ENCODE measurements at regions not wholly inside any gene's neighbourhood (a gene's known extent, or its start where the extent isn't known, plus 50 kb on each side); places are given as distances from the start of the nearest gene placed in this dataset.

DNA sequence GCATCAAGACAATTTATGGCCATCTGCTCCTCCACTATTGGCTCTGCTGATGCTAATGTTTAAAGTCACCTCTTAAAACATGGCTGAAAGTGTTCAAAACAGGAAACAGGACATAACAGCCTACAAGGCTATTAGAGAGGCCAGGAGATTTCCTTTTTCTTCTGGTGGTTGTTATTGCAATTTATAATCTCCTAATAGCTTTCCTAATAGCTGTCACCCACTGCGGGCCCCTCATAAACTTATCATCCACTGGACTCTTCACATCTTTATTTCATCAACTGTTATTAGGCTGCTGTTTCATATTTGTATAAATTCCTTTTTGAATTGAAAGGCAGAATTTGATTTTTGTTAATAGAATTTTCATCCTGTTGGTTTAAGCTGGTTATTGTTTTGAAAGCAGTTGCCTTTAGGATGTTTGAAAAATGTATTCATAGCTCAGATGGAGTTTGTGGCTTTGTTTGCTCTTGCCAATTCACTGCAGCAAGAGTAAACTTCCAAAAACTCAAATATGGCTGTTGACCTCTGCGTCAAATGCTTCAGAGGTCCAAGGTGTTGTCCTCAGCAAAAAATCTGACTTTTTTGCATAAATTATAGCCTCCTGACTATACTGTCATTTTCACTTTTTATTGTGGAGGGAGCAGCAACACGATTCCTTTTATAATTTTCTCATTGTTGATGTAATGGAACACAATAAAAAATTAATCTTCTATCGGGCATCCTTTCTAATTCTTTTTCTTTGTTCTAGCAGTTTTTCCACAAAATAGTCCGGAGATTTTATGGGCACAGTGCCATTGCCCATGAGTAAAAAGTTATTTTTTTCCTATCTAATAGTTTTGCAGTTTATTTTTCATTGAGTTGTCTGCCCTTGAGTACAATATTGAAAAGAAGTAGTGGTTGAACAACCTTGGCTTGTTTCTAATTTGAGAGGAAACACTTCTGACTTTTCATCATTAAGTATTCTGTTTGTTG is 69.3 kb downstream of the MAT2B start:
- 0 out of 2 replicates have a peak, but pooled peaks cover 2% of the 10 kb centered on the region for H3K36me3 Mint-ChIP-seq
- DNase-seq (ENCODE audit: low spot score) (no peak), ATAC-seq (no peak)
- H3K9me3 Mint-ChIP-seq = peaks cover 3% of the 10 kb centered on the region
- ChIA-PET CTCF (no interaction called here), POLR2A (interaction anchor here (0.6 kb wide), 1 partner anchor 1020 kb away, joined by 3 read pairs; no protein-coding TSS in a partner anchor)
- no peaks in the 10 kb centered on the region for H3K27me3 Mint-ChIP-seq (ENCODE audit: low read depth)
- no peak for TF ChIP-seq NFYB (CRISPR knock-in tag; conservative IDR thresholded peaks at IDR 0.05; ENCODE audit: low read depth)
- TF ChIP-seq, protein P1, sequence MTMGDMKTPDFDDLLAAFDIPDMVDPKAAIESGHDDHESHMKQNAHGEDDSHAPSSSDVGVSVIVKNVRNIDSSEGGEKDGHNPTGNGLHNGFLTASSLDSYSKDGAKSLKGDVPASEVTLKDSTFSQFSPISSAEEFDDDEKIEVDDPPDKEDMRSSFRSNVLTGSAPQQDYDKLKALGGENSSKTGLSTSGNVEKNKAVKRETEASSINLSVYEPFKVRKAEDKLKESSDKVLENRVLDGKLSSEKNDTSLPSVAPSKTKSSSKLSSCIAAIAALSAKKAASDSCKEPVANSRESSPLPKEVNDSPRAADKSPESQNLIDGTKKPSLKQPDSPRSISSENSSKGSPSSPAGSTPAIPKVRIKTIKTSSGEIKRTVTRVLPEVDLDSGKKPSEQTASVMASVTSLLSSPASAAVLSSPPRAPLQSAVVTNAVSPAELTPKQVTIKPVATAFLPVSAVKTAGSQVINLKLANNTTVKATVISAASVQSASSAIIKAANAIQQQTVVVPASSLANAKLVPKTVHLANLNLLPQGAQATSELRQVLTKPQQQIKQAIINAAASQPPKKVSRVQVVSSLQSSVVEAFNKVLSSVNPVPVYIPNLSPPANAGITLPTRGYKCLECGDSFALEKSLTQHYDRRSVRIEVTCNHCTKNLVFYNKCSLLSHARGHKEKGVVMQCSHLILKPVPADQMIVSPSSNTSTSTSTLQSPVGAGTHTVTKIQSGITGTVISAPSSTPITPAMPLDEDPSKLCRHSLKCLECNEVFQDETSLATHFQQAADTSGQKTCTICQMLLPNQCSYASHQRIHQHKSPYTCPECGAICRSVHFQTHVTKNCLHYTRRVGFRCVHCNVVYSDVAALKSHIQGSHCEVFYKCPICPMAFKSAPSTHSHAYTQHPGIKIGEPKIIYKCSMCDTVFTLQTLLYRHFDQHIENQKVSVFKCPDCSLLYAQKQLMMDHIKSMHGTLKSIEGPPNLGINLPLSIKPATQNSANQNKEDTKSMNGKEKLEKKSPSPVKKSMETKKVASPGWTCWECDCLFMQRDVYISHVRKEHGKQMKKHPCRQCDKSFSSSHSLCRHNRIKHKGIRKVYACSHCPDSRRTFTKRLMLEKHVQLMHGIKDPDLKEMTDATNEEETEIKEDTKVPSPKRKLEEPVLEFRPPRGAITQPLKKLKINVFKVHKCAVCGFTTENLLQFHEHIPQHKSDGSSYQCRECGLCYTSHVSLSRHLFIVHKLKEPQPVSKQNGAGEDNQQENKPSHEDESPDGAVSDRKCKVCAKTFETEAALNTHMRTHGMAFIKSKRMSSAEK (CRISPR knock-in tag; IDR thresholded peaks at IDR 0.05; ENCODE audit: borderline replicate concordance) = no peak
- TF ChIP-seq, protein P2, sequence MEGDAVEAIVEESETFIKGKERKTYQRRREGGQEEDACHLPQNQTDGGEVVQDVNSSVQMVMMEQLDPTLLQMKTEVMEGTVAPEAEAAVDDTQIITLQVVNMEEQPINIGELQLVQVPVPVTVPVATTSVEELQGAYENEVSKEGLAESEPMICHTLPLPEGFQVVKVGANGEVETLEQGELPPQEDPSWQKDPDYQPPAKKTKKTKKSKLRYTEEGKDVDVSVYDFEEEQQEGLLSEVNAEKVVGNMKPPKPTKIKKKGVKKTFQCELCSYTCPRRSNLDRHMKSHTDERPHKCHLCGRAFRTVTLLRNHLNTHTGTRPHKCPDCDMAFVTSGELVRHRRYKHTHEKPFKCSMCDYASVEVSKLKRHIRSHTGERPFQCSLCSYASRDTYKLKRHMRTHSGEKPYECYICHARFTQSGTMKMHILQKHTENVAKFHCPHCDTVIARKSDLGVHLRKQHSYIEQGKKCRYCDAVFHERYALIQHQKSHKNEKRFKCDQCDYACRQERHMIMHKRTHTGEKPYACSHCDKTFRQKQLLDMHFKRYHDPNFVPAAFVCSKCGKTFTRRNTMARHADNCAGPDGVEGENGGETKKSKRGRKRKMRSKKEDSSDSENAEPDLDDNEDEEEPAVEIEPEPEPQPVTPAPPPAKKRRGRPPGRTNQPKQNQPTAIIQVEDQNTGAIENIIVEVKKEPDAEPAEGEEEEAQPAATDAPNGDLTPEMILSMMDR (IDR thresholded peaks at IDR 0.05) = no peak
- no peak overlapping the region for H3K4me3 Mint-ChIP-seq
- H3K4me1 Mint-ChIP-seq = peaks cover 15% of the 10 kb centered on the region
- no peak overlapping the region; the same call in 1 of the 2 replicates for H3K27ac Mint-ChIP-seq

DNA sequence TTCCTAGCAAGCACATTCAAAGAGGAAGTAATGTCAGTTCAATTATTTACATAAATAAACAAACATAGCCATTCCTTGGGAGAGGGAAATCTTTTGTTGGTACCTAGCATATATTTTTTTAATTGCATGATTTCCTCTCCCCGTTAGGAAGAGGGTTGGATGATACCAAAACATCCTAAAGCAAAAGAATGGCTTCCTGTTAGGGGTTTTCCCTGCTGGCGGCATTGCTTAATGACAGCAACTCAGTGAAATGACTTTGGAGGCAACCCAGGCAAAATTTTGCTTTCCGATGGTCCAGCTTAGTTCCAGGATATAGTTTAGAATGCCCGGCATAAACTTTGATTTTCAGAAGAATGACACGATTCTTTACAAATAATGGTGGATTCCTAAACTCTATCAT is 73.2 kb downstream of the MAT2B start:
- H3K4me3 Mint-ChIP-seq = no peak overlapping the region
- DNase-seq (ENCODE audit: low spot score) (no peak), ATAC-seq (peak; percentile 39; the same call in 1 of the 2 replicates)
- ChIA-PET POLR2A (no interaction called here), CTCF (interaction anchor here (0.9 kb wide), 1 partner anchor 13 kb away, joined by 3 read pairs; no protein-coding TSS in a partner anchor)
- H3K27ac Mint-ChIP-seq = no peak overlapping the region
- H3K36me3 Mint-ChIP-seq = peaks cover 2% of the 10 kb centered on the region; the same call in 1 of the 2 replicates
- peaks cover 8% of the 10 kb centered on the region; the same call in 1 of the 2 replicates for H3K4me1 Mint-ChIP-seq
- TF ChIP-seq ZNF138 (CRISPR knock-in tag; conservative IDR thresholded peaks at IDR 0.05) = no peak
- TF ChIP-seq JUN (CRISPR knock-in tag; IDR thresholded peaks at IDR 0.05) = no peak
- H3K27me3 Mint-ChIP-seq (ENCODE audit: low read depth) = no peaks in the 10 kb centered on the region
- peaks cover 9% of the 10 kb centered on the region for H3K9me3 Mint-ChIP-seq

DNA sequence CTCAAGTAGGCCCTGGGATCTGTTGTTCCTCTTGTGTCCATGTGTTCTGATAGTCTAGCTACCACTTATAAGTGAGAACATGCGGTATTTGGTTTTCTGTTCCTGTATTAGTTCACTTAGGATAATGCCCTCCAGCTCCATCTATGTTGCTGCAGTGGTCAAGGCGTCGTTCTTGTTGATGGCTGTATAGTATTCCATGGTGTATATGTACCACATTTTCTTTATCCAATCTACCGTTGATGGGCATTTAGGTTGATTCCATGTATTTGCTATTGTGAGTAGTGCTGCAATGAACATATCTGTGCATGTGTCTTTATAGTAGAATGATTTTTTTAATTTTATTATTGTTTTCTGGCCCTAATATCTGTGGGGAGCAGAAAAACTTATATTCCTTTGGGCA is 74.3 kb downstream of the MAT2B start:
- ATAC-seq (no peak), DNase-seq (ENCODE audit: low spot score) (no peak)
- Mint-ChIP-seq H3K9me3 (peaks cover 12% of the 10 kb centered on the region), H3K4me3 (no peak overlapping the region), H3K36me3 (peaks cover 5% of the 10 kb centered on the region), H3K4me1 (peaks cover 8% of the 10 kb centered on the region; the same call in 1 of the 2 replicates), H3K27me3 (ENCODE audit: low read depth) (no peaks in the 10 kb centered on the region), H3K27ac (no peak overlapping the region)
- POLR2A ChIA-PET = interaction anchor here (0.7 kb wide), 1 partner anchor 842 kb away, joined by 3 read pairs; no protein-coding TSS in a partner anchor
- CTCF ChIA-PET = no interaction called here
- TF ChIP-seq, protein P3, sequence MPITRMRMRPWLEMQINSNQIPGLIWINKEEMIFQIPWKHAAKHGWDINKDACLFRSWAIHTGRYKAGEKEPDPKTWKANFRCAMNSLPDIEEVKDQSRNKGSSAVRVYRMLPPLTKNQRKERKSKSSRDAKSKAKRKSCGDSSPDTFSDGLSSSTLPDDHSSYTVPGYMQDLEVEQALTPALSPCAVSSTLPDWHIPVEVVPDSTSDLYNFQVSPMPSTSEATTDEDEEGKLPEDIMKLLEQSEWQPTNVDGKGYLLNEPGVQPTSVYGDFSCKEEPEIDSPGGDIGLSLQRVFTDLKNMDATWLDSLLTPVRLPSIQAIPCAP (CRISPR knock-in tag; IDR thresholded peaks at IDR 0.05) = no peak
- TF ChIP-seq SP1 (CRISPR knock-in tag; conservative IDR thresholded peaks at IDR 0.05) (no peak), CREB1 (CRISPR knock-in tag; IDR thresholded peaks at IDR 0.05) (no peak), GTF2I (CRISPR knock-in tag; conservative IDR thresholded peaks at IDR 0.05) (no peak), MXD4 (CRISPR knock-in tag; IDR thresholded peaks at IDR 0.05; ENCODE audit: borderline replicate concordance) (no peak), RORB (CRISPR knock-in tag; IDR thresholded peaks at IDR 0.05) (no peak), SOX15 (CRISPR knock-in tag; IDR thresholded peaks at IDR 0.05) (no peak), NFE2L1 (CRISPR knock-in tag; IDR thresholded peaks at IDR 0.05) (no peak), NFYB (CRISPR knock-in tag; conservative IDR thresholded peaks at IDR 0.05; ENCODE audit: low read depth) (no peak)
- TF ChIP-seq, protein P4, sequence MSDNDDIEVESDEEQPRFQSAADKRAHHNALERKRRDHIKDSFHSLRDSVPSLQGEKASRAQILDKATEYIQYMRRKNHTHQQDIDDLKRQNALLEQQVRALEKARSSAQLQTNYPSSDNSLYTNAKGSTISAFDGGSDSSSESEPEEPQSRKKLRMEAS (CRISPR knock-in tag; IDR thresholded peaks at IDR 0.05) = no peak
- TF ChIP-seq, protein P5, sequence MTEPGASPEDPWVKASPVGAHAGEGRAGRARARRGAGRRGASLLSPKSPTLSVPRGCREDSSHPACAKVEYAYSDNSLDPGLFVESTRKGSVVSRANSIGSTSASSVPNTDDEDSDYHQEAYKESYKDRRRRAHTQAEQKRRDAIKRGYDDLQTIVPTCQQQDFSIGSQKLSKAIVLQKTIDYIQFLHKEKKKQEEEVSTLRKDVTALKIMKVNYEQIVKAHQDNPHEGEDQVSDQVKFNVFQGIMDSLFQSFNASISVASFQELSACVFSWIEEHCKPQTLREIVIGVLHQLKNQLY (CRISPR knock-in tag; IDR thresholded peaks at IDR 0.05) = no peak
